ENCODE measurements at regions not wholly inside any gene's neighbourhood (a gene's known extent, or its start where the extent isn't known, plus 50 kb on each side); places are given as distances from the start of the nearest gene placed in this dataset.

GRCh38 chr2:235139956-235140800 is 188.4 kb downstream of the SH3BP4 start:
- FAIRE-seq: no peak
- no peak for DNase-seq (ENCODE audit: extremely low spot score, insufficient read length, low read depth)

DNA sequence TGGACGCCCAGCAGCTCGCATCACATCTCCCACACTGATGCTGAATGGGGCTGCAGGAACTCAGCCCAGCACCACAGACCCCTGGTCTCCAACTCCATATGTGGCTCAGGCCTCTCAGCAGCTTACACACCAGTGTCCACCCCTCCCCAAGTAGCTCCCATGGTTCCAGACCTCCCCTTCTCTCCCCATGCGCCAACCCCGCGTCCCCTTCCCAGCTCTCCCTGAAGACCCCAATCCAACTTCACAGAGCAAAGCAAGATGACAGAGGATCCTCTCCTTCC is 188.9 kb downstream of the SH3BP4 start:
- no peak for DNase-seq (ENCODE audit: extremely low spot score, insufficient read length, low read depth)
- FAIRE-seq: no peak

DNA sequence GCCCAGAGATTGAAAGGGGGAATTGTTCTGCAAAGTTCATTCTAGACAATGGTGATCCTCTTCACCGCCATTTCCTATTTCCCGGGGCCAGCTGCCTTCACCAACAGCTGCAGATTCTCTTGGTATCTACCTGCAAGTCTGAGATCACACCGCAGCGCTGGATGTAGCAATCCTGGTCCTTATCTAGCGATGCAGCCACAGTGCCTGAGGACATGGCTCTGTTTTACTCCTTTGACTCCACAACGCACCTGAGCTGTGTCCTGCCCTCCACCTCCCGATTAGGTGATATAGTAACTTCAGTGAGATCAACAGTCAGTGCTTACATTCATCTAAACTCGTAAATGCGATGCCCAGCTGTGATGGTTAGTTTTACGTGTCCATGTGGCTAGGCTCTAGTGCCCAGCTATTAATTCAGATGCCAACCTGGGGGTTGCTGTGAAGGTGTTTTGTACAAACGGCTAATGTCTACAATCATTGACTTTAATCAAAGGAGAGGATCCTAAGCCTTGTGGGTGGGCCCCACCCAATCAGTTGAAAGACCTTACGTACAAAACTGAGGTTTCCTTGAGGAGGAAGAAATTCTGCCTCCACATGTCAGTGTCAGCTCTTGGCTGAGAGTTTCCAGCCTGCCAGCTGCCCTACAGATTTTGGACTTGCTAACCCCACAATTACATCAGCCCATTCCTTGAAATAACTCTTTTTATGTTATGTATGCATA is 189.8 kb downstream of the SH3BP4 start:
- FAIRE-seq: no peak
- no peak for DNase-seq (ENCODE audit: extremely low spot score, insufficient read length, low read depth)

- FAIRE-seq: no peak
Observed at GRCh38 chr2:235142601-235143000, 190.8 kb downstream of the SH3BP4 start.

DNA sequence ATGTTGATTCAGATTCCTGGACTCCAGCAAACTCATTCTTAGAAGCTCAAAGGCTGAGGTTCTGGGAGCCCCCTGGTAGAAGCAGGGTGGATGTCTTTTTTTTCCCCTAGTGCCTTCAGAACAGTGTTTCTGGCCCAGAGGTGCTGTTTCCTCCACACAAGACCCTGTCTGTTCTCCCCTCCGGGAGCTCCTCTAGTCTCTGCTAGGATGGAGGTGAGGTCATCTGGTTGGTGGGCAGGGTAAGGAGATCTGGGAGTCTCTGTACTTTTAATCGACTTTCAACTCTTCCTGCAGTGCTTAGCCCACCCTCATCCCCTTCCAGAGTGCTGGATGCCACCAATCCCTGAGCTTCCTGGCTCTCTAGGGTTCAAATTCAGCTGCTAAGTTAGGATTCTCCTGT is 192.0 kb downstream of the SH3BP4 start:
- DNase-seq (ENCODE audit: extremely low spot score, insufficient read length, low read depth) (no peak), FAIRE-seq (no peak)

More at GRCh38 chr2:235142601-235143000, 190.8 kb downstream of the SH3BP4 start:
- no peak for DNase-seq (ENCODE audit: extremely low spot score, insufficient read length, low read depth)

DNA sequence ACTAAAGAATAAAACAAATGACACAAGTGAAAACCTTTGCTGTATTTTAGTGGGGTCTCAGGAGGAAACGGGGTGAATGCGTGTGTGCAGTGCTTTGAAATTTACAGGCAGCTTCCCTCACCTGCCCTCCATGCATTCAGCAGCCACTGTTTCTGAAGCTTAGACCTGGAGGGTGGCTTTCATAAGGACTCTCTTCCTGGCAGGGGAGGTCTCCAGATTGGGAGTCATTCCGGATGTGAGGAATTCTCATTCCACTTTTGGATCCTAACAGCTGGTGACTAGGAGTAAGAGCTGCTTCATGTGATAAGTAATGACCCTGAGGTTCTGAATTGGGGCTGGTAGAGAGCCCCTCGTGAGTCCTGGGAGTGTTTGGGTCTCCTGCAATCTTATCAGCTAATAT is 192.5 kb downstream of the SH3BP4 start:
- FAIRE-seq: no peak
- no peak for DNase-seq (ENCODE audit: extremely low spot score, insufficient read length, low read depth)

GRCh38 chr2:235146206-235146605 is 194.4 kb downstream of the SH3BP4 start:
- FAIRE-seq (no peak), DNase-seq (ENCODE audit: extremely low spot score, insufficient read length, low read depth) (no peak)

DNA sequence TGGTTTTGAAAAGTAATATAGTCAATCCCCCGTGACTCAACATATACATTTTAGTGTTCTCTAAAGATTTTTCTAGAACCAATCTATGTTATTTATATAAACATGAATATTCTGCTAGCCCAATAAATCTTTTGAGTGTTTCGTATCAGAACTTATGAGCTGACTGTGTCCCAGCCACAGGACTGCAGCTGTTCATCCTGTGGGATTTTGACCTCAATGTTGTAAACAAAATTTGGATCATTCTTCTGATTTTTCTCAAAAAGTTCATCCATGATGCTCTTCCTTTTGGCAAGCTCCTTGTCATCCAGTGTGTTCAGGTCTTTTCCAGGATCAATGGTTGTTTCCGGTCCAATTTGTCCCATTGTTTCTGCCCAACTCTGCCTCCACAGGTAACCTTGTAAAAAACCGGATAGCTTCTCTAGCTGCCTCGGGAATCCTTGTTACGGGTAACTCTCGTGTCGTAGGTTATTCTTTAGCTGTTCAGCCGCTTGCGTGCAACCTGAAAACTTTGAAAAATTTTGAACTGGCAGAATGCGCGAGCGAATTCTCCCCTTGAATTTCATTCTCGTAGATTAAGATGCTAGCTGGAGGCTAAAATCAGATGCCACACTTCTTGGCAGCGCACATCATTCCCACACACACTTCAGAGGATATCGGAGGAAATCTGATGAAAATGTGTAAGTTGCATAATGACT is 195.2 kb downstream of the SH3BP4 start:
- DNase-seq (ENCODE audit: extremely low spot score, insufficient read length, low read depth): no peak
- no peak for FAIRE-seq

- FAIRE-seq (no peak), DNase-seq (ENCODE audit: extremely low spot score, insufficient read length, low read depth) (no peak)
Observed at GRCh38 chr2:235148201-235149170, 196.7 kb downstream of the SH3BP4 start.

- no peak for DNase-seq (ENCODE audit: extremely low spot score, insufficient read length, low read depth)
- no peak for FAIRE-seq
Observed at GRCh38 chr2:235149240-235149659, 197.4 kb downstream of the SH3BP4 start.

DNA sequence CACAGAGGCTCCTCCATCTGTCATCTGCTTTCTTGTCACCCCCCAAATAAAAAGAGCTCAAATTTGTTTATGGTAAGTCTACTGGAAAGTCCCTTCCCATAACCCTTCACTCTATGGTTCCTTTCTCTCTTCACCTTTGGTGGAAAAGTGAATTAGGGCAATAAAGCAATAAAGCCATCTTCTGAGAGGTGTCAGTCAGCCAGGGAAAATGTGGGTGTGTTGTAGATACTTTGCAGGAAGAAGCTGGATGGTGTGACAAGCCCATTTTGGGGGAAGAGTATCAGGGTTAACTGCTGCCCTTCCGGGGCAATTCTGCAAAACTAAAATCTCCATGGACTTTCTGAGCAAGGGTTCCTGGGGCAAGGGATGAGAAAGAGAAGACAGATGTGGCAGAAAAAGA is 197.9 kb downstream of the SH3BP4 start:
- FAIRE-seq (no peak), DNase-seq (ENCODE audit: extremely low spot score, insufficient read length, low read depth) (no peak)

GRCh38 chr2:235151152-235151551 is 199.3 kb downstream of the SH3BP4 start:
- no peak for DNase-seq (ENCODE audit: extremely low spot score, insufficient read length, low read depth)
- no peak for FAIRE-seq

GRCh38 chr2:235155163-235155562 is 203.3 kb downstream of the SH3BP4 start:
- no peak for FAIRE-seq
- no peak for DNase-seq (ENCODE audit: extremely low spot score, insufficient read length, low read depth)

DNA sequence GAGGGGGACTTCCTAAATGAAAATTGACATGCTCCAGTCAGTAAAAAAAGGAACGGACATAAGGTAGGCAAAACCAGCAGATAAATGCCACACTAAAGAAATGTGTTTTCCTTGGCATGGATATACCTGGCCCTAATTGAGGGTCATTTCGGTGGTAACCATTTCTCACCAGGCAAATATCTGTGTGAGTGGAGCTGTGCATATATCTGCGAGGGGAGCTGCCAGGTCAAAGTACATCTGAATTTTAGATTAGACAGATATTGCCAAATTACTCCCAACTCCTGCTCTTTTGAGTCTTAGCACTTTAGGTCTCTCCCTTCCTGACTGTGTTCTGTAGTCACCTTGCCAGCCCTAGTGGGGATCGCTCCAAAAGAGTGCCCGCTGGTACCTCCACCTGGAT is 204.2 kb downstream of the SH3BP4 start:
- no peak for DNase-seq (ENCODE audit: extremely low spot score, insufficient read length, low read depth)
- FAIRE-seq: no peak

DNA sequence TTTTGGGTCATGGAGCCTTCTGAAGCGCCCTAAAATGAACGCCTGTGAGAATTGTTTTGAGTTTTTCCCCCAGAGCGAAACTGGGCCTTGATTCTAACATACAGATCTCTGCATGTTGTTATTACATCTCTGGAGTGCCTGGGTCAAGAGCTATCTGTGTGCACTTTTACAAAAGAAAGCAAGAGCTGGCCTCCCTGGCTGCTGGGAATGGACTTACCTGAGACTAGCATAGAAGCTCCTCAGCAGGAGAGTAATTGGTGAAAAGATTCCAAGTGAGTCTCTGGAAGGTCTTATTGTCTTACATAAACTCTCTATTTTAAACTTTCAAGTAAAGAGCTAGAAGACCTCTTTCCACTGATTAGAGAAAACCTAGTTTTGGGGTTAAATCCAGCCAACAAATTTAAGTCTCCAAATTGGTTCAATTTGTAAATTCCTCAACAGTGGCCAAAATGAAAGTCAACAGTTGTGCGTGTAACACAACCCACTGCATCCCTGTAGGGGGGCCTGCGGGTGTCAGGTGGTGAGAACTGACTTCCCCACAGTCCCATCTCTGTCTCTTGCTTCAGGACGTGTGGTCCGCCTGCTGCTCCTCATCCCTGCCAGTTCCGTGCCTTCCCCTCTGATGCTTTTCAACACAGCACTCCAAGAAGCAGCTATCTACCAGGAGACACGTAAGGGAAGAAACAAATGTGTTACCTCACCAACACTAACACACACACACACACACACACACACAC is 206.1 kb downstream of the SH3BP4 start:
- DNase-seq (ENCODE audit: extremely low spot score, insufficient read length, low read depth) (no peak), FAIRE-seq (no peak)

GRCh38 chr2:235160281-235160810 is 208.5 kb downstream of the SH3BP4 start:
- DNase-seq (ENCODE audit: extremely low spot score, insufficient read length, low read depth) (no peak), FAIRE-seq (no peak)

- DNase-seq (ENCODE audit: extremely low spot score, insufficient read length, low read depth) (no peak), FAIRE-seq (no peak)
Observed at GRCh38 chr2:235161565-235161964, 209.7 kb downstream of the SH3BP4 start.

DNA sequence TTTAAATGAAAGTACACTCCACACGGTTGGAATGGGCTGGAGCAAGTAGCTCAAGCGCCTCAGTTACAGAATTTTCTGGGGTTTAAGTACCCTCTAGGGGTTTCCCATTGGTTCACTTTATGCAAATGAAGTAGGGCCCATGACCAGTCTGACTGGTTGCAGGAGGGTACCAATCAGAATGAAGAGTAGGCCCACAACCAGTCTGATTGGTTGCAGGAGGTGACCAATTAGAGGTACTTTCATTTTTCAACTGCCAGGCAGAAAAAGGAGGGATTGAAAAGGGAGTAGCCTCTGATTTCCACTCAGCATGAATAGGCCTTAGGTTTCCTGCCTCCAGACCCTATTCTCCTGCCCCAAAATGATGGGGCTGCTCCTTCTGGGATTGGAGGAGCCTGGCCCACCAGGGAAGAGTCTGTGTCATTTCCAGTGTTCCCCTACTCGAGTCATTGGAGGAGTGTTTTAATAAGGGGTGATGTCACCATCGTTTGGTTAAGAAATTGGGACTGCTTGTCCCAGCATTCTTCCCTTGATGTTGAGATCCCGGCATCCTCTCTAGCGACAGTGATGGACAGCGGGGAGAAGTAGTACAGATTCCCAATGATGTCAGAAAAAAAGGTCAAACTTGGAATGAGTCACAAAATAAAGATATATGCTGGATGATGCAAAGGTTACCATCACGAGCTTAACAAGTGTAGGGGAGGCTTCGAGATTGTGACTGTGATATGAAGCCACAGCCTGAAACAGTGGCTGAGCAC is 210.4 kb downstream of the SH3BP4 start:
- FAIRE-seq: no peak
- DNase-seq (ENCODE audit: extremely low spot score, insufficient read length, low read depth): no peak
